ENCODE measurements at regions not wholly inside any gene's neighbourhood (a gene's known extent, or its start where the extent isn't known, plus 50 kb on each side); places are given as distances from the start of the nearest gene placed in this dataset.

- peaks cover 6% of the 10 kb centered on the region for H3K9me3 ChIP-seq (ENCODE audit: insufficient read depth, low read length, severe bottlenecking)
- H3K36me3 ChIP-seq (ENCODE audit: insufficient read depth, low read length) = no peaks in the 10 kb centered on the region
- TF ChIP-seq CTCF (IDR thresholded peaks at IDR 0.05; ENCODE audit: borderline replicate concordance, extremely low read depth, low read length, poor library complexity, severe bottlenecking) = no peak
- no peak for TF ChIP-seq EZH2 (IDR thresholded peaks at IDR 0.05; ENCODE audit: borderline replicate concordance, low read depth, low read length, severe bottlenecking)
- no peak overlapping the region for H2AFZ ChIP-seq (ENCODE audit: low read depth, low read length)
- DNase-seq (no peak), ATAC-seq (ENCODE audit: insufficient read depth, low read depth) (no peak)
- no peak overlapping the region for H3K9ac ChIP-seq (ENCODE audit: low read depth, low read length)
- no peak overlapping the region for H3K4me2 ChIP-seq (ENCODE audit: insufficient read depth, low read length)
- H3K27me3 ChIP-seq (ENCODE audit: insufficient read depth, low read length, poor library complexity) = no peaks in the 10 kb centered on the region
- no peak overlapping the region for H3K27ac ChIP-seq (ENCODE audit: low read length)
- no peak overlapping the region for H3K4me3 ChIP-seq (ENCODE audit: low read depth in 1 of 2, low read length in 2 of 2)
- H4K20me1 ChIP-seq (ENCODE audit: insufficient read depth, low read length) = no peaks in the 10 kb centered on the region
- no peaks in the 10 kb centered on the region for H3K79me2 ChIP-seq (ENCODE audit: insufficient read depth, low read length)
- H3K4me1 ChIP-seq (ENCODE audit: insufficient read depth, low read length) = no peaks in the 10 kb centered on the region
Measured at GRCh38 chr2:173598525-173598924, 243.9 kb downstream of the CDCA7 start.

- ATAC-seq (ENCODE audit: insufficient read depth, low read depth) (no peak), DNase-seq (no peak)
- no peak overlapping the region for H3K9ac ChIP-seq (ENCODE audit: low read depth, low read length)
- H3K4me2 ChIP-seq (ENCODE audit: insufficient read depth, low read length) = no peak overlapping the region
- H3K79me2 ChIP-seq (ENCODE audit: insufficient read depth, low read length) = no peaks in the 10 kb centered on the region
- H2AFZ ChIP-seq (ENCODE audit: low read depth, low read length) = no peak overlapping the region
- no peak overlapping the region for H3K4me3 ChIP-seq (ENCODE audit: low read depth in 1 of 2, low read length in 2 of 2)
- peaks cover 2% of the 10 kb centered on the region for H3K9me3 ChIP-seq (ENCODE audit: insufficient read depth, low read length, severe bottlenecking)
- TF ChIP-seq CTCF (IDR thresholded peaks at IDR 0.05; ENCODE audit: borderline replicate concordance, extremely low read depth, low read length, poor library complexity, severe bottlenecking) = no peak
- no peak for TF ChIP-seq EZH2 (IDR thresholded peaks at IDR 0.05; ENCODE audit: borderline replicate concordance, low read depth, low read length, severe bottlenecking)
- no peaks in the 10 kb centered on the region for H3K27me3 ChIP-seq (ENCODE audit: insufficient read depth, low read length, poor library complexity)
- no peaks in the 10 kb centered on the region for H3K36me3 ChIP-seq (ENCODE audit: insufficient read depth, low read length)
- H4K20me1 ChIP-seq (ENCODE audit: insufficient read depth, low read length) = no peaks in the 10 kb centered on the region
- no peak overlapping the region for H3K27ac ChIP-seq (ENCODE audit: low read length)
- no peaks in the 10 kb centered on the region for H3K4me1 ChIP-seq (ENCODE audit: insufficient read depth, low read length)
Measured at GRCh38 chr2:173599821-173600359, 245.2 kb downstream of the CDCA7 start.

- ATAC-seq (ENCODE audit: insufficient read depth, low read depth) = no peak
- peaks cover 13% of the 10 kb centered on the region for H3K4me1 ChIP-seq (ENCODE audit: insufficient read depth, low read length)
- no peak for DNase-seq
- no peak overlapping the region for H3K27ac ChIP-seq (ENCODE audit: low read length)
- H4K20me1 ChIP-seq (ENCODE audit: insufficient read depth, low read length) = no peaks in the 10 kb centered on the region
- H3K9ac ChIP-seq (ENCODE audit: low read depth, low read length) = no peak overlapping the region
- peaks cover 2% of the 10 kb centered on the region for H3K9me3 ChIP-seq (ENCODE audit: insufficient read depth, low read length, severe bottlenecking)
- H3K36me3 ChIP-seq (ENCODE audit: insufficient read depth, low read length) = no peaks in the 10 kb centered on the region
- H3K27me3 ChIP-seq (ENCODE audit: insufficient read depth, low read length, poor library complexity) = no peaks in the 10 kb centered on the region
- H3K4me3 ChIP-seq (ENCODE audit: low read depth in 1 of 2, low read length in 2 of 2) = no peak overlapping the region
- TF ChIP-seq CTCF (IDR thresholded peaks at IDR 0.05; ENCODE audit: borderline replicate concordance, extremely low read depth, low read length, poor library complexity, severe bottlenecking) = no peak
- TF ChIP-seq EZH2 (IDR thresholded peaks at IDR 0.05; ENCODE audit: borderline replicate concordance, low read depth, low read length, severe bottlenecking) = no peak
- no peak overlapping the region for H3K4me2 ChIP-seq (ENCODE audit: insufficient read depth, low read length)
- no peaks in the 10 kb centered on the region for H3K79me2 ChIP-seq (ENCODE audit: insufficient read depth, low read length)
- no peak overlapping the region for H2AFZ ChIP-seq (ENCODE audit: low read depth, low read length)
Measured at GRCh38 chr2:173602153-173602795, 247.6 kb downstream of the CDCA7 start.

All from DND-41 (cell line).